GM12878 (cell line): ENCODE measurements at regions not wholly inside any gene's neighbourhood (a gene's known extent, or its start where the extent isn't known, plus 50 kb on each side); places are given as distances from the start of the nearest gene placed in this dataset.

Experiments used
- ATAC-seq: fragments of 200-7000 bp; cut with Tn5 transposase; 3 replicates; pipeline ENCODE4 v1.9.1; 2020; ENCODE audit warnings: mild to moderate bottlenecking, moderate library complexity
- BruUV-seq: library from RNA; stranded (reverse); fragments of 400-500 nt; replicated peaks from 2 replicates; lab custom pipeline; 2021; lab: Mats Ljungman, UMichigan
- CTCF ChIA-PET: fragments of 300-600 bp; sonication (Branson Sonifier 250); formaldehyde crosslinking; extraction: SDS; loops from one replicate; lab custom pipeline; 2021; ENCODE audit warnings: inconsistent platforms; lab: Yijun Ruan, JAX
- POLR2A ChIA-PET: fragments of 350-600 bp; formaldehyde crosslinking; extraction: SDS; loops from one replicate; lab custom pipeline; 2021; ENCODE audit warnings: inconsistent platforms; lab: Charles Lee
- RAD21 ChIA-PET: fragments of 300-600 bp; sonication (Branson Sonifier 250); formaldehyde crosslinking; loops from one replicate; lab custom pipeline; 2023; ENCODE audit warnings: antibody characterized with exemption; ENCODE audit not compliant: unreplicated experiment; lab: Charles Lee
- SMC1A ChIA-PET: fragments of 300-600 bp; sonication (Branson Sonifier 250); formaldehyde crosslinking; loops from one replicate; lab custom pipeline; 2023; ENCODE audit not compliant: unreplicated experiment, uncharacterized antibody; lab: Charles Lee
- DNase-seq: peaks from one replicate; pipeline ENCODE4 v3.0.0-alpha.2; 2011; ENCODE audit warnings: low read depth, low spot score
- FAIRE-seq: peaks from 3 replicates; lab custom pipeline; 2011; peaks lifted over from hg19 to GRCh38; lab: Jason Lieb, UNC
- H2AFZ ChIP-seq: 2 replicates; pipeline ENCODE4 v1.6.0; 2011; ENCODE audit warnings: low read depth, low read length, control low read depth; ENCODE audit not compliant: control insufficient read depth
- H3K27ac ChIP-seq: 2 replicates; pipeline ENCODE4 v1.5.1; 2011; ENCODE audit warnings: control low read depth; ENCODE audit not compliant: control insufficient read depth, insufficient read depth
- H3K27me3 ChIP-seq, 2 experiments: replicated peaks in 1 of 2; 2 replicates each; pipeline versions ENCODE4 v1.6.0 to v1.6.1; 2011; ENCODE audit warnings: low read length in 1 of 2; ENCODE audit not compliant: control insufficient read depth in 2 of 2, insufficient read depth in 2 of 2
- H3K36me3 ChIP-seq, 2 experiments: 2 replicates each; pipeline ENCODE4 v1.5.1; 2011; ENCODE audit warnings: low read length in 1 of 2; ENCODE audit not compliant: control insufficient read depth in 2 of 2, insufficient read depth in 2 of 2
- H3K4me1 ChIP-seq: 2 replicates; pipeline ENCODE4 v1.6.1; 2011; ENCODE audit warnings: mild to moderate bottlenecking, low read length, moderate library complexity, mixed read lengths; ENCODE audit not compliant: control insufficient read depth, insufficient read depth
- H3K4me2 ChIP-seq: 2 replicates; pipeline ENCODE4 v1.6.0; 2011; ENCODE audit warnings: control low read depth; ENCODE audit not compliant: control insufficient read depth, insufficient read depth
- H3K4me3 ChIP-seq: fragments of 200-600 bp; sonication (generic); 2 replicates; pipeline ENCODE4 v1.5.1; 2016
- H3K79me2 ChIP-seq: 2 replicates; pipeline ENCODE4 v1.6.0; 2011; ENCODE audit warnings: low read length; ENCODE audit not compliant: control insufficient read depth, insufficient read depth
- H3K9ac ChIP-seq: 2 replicates; pipeline ENCODE4 v1.8.0; 2011; ENCODE audit warnings: low read length, control low read depth, mixed read lengths; ENCODE audit not compliant: control insufficient read depth, insufficient read depth
- H3K9me3 ChIP-seq: replicated peaks from 3 replicates; pipeline ENCODE4 v1.5.1; 2011; ENCODE audit warnings: mild to moderate bottlenecking, low read length; ENCODE audit not compliant: control insufficient read depth, insufficient read depth
- H4K20me1 ChIP-seq: 2 replicates; pipeline ENCODE4 v1.6.0; 2011; ENCODE audit not compliant: control insufficient read depth, insufficient read depth
- BHLHE40 ChIP-seq, 2 experiments: fragments of 450-650 bp in 1 of 2; IDR thresholded peaks; 2 replicates each; pipeline ENCODE4 v1.6.1; 2011 to 2017; ENCODE audit warnings: low read depth in 2 of 2, borderline replicate concordance in 1 of 2, improper control_type of control experiment in 1 of 2, low read length in 1 of 2, mild to moderate bottlenecking in 1 of 2
- CHD1 ChIP-seq: IDR thresholded peaks from 2 replicates; pipeline ENCODE4 v1.6.1; 2012; ENCODE audit warnings: low read depth, low read length, improper control_type of control experiment
- E4F1 ChIP-seq: fragments of 450-650 bp; IDR thresholded peaks from 2 replicates; pipeline ENCODE4 v1.6.1; 2018; ENCODE audit warnings: borderline replicate concordance, mild to moderate bottlenecking; ENCODE audit not compliant: partially characterized antibody
- HCFC1 ChIP-seq: fragments of 150-350 bp; IDR thresholded peaks from 2 replicates; pipeline ENCODE4 v1.6.1; 2014; ENCODE audit warnings: low read length
- MXI1 ChIP-seq: fragments of 150-350 bp; IDR thresholded peaks from 2 replicates; pipeline ENCODE4 v1.6.1; 2011; ENCODE audit warnings: low read depth, mild to moderate bottlenecking, inconsistent platforms, low read length, improper control_type of control experiment
- NR2C2 ChIP-seq: IDR thresholded peaks from 2 replicates; pipeline ENCODE4 v1.6.1; 2011; ENCODE audit warnings: borderline replicate concordance, low read depth; ENCODE audit not compliant: control insufficient read depth, insufficient read length
- RAD51 ChIP-seq: fragments of 450-650 bp; IDR thresholded peaks from 2 replicates; pipeline ENCODE4 v1.6.1; 2016; ENCODE audit warnings: moderate library complexity, mild to moderate bottlenecking, inconsistent platforms
- RCOR1 ChIP-seq: conservative IDR thresholded peaks from 2 replicates; pipeline ENCODE4 v1.6.1; 2012; ENCODE audit warnings: low read depth, low read length, improper control_type of control experiment
- SREBF2 ChIP-seq: IDR thresholded peaks from 2 replicates; pipeline ENCODE4 v1.6.1; 2012; ENCODE audit warnings: mild to moderate bottlenecking, low read length
- TBL1XR1 ChIP-seq: IDR thresholded peaks from 2 replicates; pipeline ENCODE4 v1.6.1; 2012; ENCODE audit warnings: low read depth, low read length, improper control_type of control experiment
- WGBS: methylation state at CpG from one replicate; pipeline ENCODE4 v1.1.6; 2016; ENCODE audit warnings: low lambda C conversion rate; ENCODE audit not compliant: insufficient replicate concordance, insufficient coverage; ENCODE audit errors: missing lambda C conversion rate; 5-methylcytosine and 5-hydroxymethylcytosine counted together
- in situ Hi-C: fragments of 300-500 bp; cut with MboI; formaldehyde crosslinking; loops from 9 replicates; pipeline ENCODE4 v1.14.3; 2018; ENCODE audit warnings: mixed read lengths
- intact Hi-C: fragments of 100-400 bp; cut with micrococcal nuclease; formaldehyde crosslinking; loops from one replicate; pipeline ENCODE4 v1.14.2; 2022; ENCODE audit not compliant: unreplicated experiment
- TF ChIP-seq, protein P1 (sequence below): IDR thresholded peaks from 2 replicates; pipeline ENCODE4 v1.6.1; 2012; ENCODE audit warnings: low read depth, low read length, improper control_type of control experiment

DNA sequence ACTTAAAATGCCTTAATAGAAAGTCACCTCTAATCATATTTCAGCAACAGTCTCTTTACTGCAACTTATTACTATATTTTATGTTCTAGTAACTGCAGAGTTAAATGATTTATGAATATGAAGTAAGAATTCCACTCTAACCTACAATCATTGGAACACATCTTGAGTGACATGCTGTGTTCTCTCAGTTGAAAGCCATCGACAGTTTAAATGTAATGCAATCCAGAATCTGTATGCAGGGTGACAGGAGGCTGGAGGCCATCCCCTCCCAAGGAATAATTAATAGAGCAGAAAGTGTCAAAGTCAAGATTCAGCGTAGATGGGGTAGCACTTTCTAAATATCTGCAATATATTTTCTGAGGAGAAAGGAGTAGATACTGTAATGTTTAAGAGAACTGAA lies 590.3 kb upstream of the SORCS1 start:
- in situ Hi-C loops: no loop called here
- no peak overlapping the region for H3K27ac ChIP-seq
- ATAC-seq (no peak), FAIRE-seq (no peak), DNase-seq (no peak)
- POLR2A ChIA-PET: no interaction called here
- H3K27me3 ChIP-seq: no peaks in the 10 kb centered on the region
- SMC1A ChIA-PET: no interaction called here
- H2AFZ ChIP-seq: no peak overlapping the region
- BruUV-seq: no TSS peak
- no peak overlapping the region for H3K9ac ChIP-seq
- WGBS: 42% methylated on average over 2 of the region's 2 CpGs
- no peaks in the 10 kb centered on the region for H3K9me3 ChIP-seq
- no peaks in the 10 kb centered on the region for H3K79me2 ChIP-seq
- CTCF ChIA-PET: no interaction called here
- intact Hi-C loops: no loop called here
- TF ChIP-seq E4F1 (no peak), BHLHE40 (IDR thresholded peaks at IDR 0.05; ENCODE audit: borderline replicate concordance in 1 of 2, low read depth in 2 of 2, low read length in 1 of 2) (no peak), HCFC1 (no peak), SREBF2 (no peak), MXI1 (no peak), NR2C2 (no peak), RAD51 (no peak), TBL1XR1 (no peak), CHD1 (no peak), RCOR1 (no peak)
- TF ChIP-seq, protein P1, sequence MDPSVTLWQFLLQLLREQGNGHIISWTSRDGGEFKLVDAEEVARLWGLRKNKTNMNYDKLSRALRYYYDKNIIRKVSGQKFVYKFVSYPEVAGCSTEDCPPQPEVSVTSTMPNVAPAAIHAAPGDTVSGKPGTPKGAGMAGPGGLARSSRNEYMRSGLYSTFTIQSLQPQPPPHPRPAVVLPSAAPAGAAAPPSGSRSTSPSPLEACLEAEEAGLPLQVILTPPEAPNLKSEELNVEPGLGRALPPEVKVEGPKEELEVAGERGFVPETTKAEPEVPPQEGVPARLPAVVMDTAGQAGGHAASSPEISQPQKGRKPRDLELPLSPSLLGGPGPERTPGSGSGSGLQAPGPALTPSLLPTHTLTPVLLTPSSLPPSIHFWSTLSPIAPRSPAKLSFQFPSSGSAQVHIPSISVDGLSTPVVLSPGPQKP: no peak
- no peak overlapping the region for H3K4me3 ChIP-seq
- no peaks in the 10 kb centered on the region for H4K20me1 ChIP-seq
- no peaks in the 10 kb centered on the region for H3K36me3 ChIP-seq
- no peak overlapping the region for H3K4me2 ChIP-seq
- RAD21 ChIA-PET: no interaction called here
- no peaks in the 10 kb centered on the region for H3K4me1 ChIP-seq
